DMS 273 (cell line): ENCODE measurements at regions not wholly inside any gene's neighbourhood (a gene's known extent, or its start where the extent isn't known, plus 50 kb on each side); places are given as distances from the start of the nearest gene placed in this dataset.
"Not testable (repeated sequence)": the region's sequence is repeated elsewhere in the genome, so short reads cannot be mapped to it uniquely, and the experiment has no call there.

Experiments
- DNase-seq: peaks from one replicate; lab custom pipeline; 2025; ENCODE audit not compliant: unreplicated experiment; lab: John Stamatoyannopoulos, UW

- no peak for DNase-seq
Measured at GRCh38 chr15:38614621-38615020, 50.0 kb upstream of the RASGRP1 start.

- DNase-seq, result no peak
Measured at GRCh38 chr15:38617831-38618230, 53.2 kb upstream of the RASGRP1 start.

GRCh38 chr15:38618242-38618955 is 53.8 kb upstream of the RASGRP1 start:
- DNase-seq, result no peak

- no peak for DNase-seq
Measured at GRCh38 chr15:38620098-38620497, 55.5 kb upstream of the RASGRP1 start.

- DNase-seq, result peak; percentile 43
Measured at GRCh38 chr15:38620851-38621594, 56.4 kb upstream of the RASGRP1 start.

- no peak for DNase-seq
Measured at GRCh38 chr15:38622304-38622703, 57.7 kb upstream of the RASGRP1 start.

GRCh38 chr15:38622908-38623307 is 58.3 kb upstream of the RASGRP1 start:
- no peak for DNase-seq

- peak; percentile 77 for DNase-seq
Measured at GRCh38 chr15:38623744-38624143, 59.1 kb upstream of the RASGRP1 start.

- DNase-seq, result peak; percentile 75
Measured at GRCh38 chr15:38624244-38625205, 59.9 kb upstream of the RASGRP1 start.

- DNase-seq, result no peak
Measured at GRCh38 chr15:38625886-38626285, 61.3 kb upstream of the RASGRP1 start.

- DNase-seq, result peak; percentile 15
Measured at GRCh38 chr15:38626443-38627050, 61.9 kb upstream of the RASGRP1 start.

GRCh38 chr15:38627689-38628277 is 63.2 kb upstream of the RASGRP1 start:
- DNase-seq, result no peak

GRCh38 chr15:38631119-38632075 is 66.8 kb upstream of the RASGRP1 start:
- DNase-seq, result peak; percentile 14

GRCh38 chr15:38635170-38635569 is 70.6 kb upstream of the RASGRP1 start:
- DNase-seq, result no peak

- DNase-seq, result no peak
Measured at GRCh38 chr15:38636597-38636996, 72.0 kb upstream of the RASGRP1 start.

- DNase-seq, result no peak
Measured at GRCh38 chr15:38638126-38638525, 73.5 kb upstream of the RASGRP1 start.

- DNase-seq, result no peak
Measured at GRCh38 chr15:38638811-38639210, 74.2 kb upstream of the RASGRP1 start.

GRCh38 chr15:38642689-38643270 is 78.2 kb upstream of the RASGRP1 start:
- DNase-seq, result no peak

GRCh38 chr15:38644353-38644752 is 79.7 kb upstream of the RASGRP1 start:
- DNase-seq, result not testable (repeated sequence)
